CD14-positive monocyte (primary cell): ENCODE measurements at regions not wholly inside any gene's neighbourhood (a gene's known extent, or its start where the extent isn't known, plus 50 kb on each side); places are given as distances from the start of the nearest gene placed in this dataset.
"Not testable (repeated sequence)": the region's sequence is repeated elsewhere in the genome, so short reads cannot be mapped to it uniquely, and the experiment has no call there.

Source experiments
- DNase-seq, 3 donors: peaks; one replicate each; pipeline ENCODE4 v3.0.0-alpha.2; 2011 to 2022
- H2AFZ ChIP-seq: 2 replicates; pipeline ENCODE4 v1.6.0; 2012; ENCODE audit warnings: mild to moderate bottlenecking, low read depth, low read length, inconsistent platforms; ENCODE audit not compliant: insufficient read depth, poor library complexity, severe bottlenecking
- H3K27ac ChIP-seq, 2 donors: 1 replicate in 1 of 2; 2 replicates in 1 of 2; pipeline ENCODE4 v1.5.1; 2012 to 2013; ENCODE audit warnings: low read length in 2 of 2, control low read depth in 1 of 2, inconsistent platforms in 1 of 2, low read depth in 1 of 2, mild to moderate bottlenecking in 1 of 2
- H3K27me3 ChIP-seq, 2 donors: one replicate each; pipeline versions ENCODE4 v1.6.0 to v1.6.1; 2011 to 2013; ENCODE audit warnings: low read length in 2 of 2; ENCODE audit not compliant: control insufficient read depth in 2 of 2, insufficient read depth in 2 of 2
- H3K36me3 ChIP-seq, 2 donors: replicated peaks in 1 of 2; 1 replicate in 1 of 2; 2 replicates in 1 of 2; pipeline versions ENCODE4 v1.5.1 to v1.6.1; 2012 to 2013; ENCODE audit warnings: low read length in 2 of 2, control low read depth in 1 of 2, inconsistent platforms in 1 of 2, mild to moderate bottlenecking in 1 of 2; ENCODE audit not compliant: insufficient read depth in 2 of 2, control insufficient read depth in 1 of 2
- H3K4me1 ChIP-seq, 2 donors: 1 replicate in 1 of 2; 2 replicates in 1 of 2; pipeline versions ENCODE4 v1.5.1 to v1.6.1; 2012 to 2013; ENCODE audit warnings: low read length in 2 of 2, control low read depth in 1 of 2, inconsistent platforms in 1 of 2, mild to moderate bottlenecking in 1 of 2, moderate library complexity in 1 of 2; ENCODE audit not compliant: insufficient read depth in 2 of 2, control insufficient read depth in 1 of 2
- H3K4me2 ChIP-seq: replicated peaks from 2 replicates; pipeline ENCODE3; 2012; ENCODE audit warnings: low read length, moderate library complexity, mild to moderate bottlenecking; ENCODE audit not compliant: poor library complexity, severe bottlenecking; ENCODE audit errors: extremely low read depth
- H3K4me3 ChIP-seq, 3 experiments: fragments of 200-600 bp in 1 of 3; sonication (generic) in 1 of 3; replicated peaks in 1 of 3; 1 replicate in 2 of 3; 2 replicates in 1 of 3; pipeline ENCODE4 v1.5.1; 2011 to 2013; ENCODE audit warnings: low read length in 3 of 3, mild to moderate bottlenecking in 3 of 3, control low read depth in 2 of 3, low read depth in 2 of 3, inconsistent platforms in 1 of 3, moderate library complexity in 1 of 3
- H3K79me2 ChIP-seq: 2 replicates; pipeline ENCODE4 v1.6.0; 2012; ENCODE audit warnings: mild to moderate bottlenecking, control low read depth, inconsistent platforms, low read length, moderate library complexity; ENCODE audit not compliant: insufficient read depth
- H3K9ac ChIP-seq: 2 replicates; pipeline ENCODE4 v1.6.0; 2017; ENCODE audit warnings: low read length, mild to moderate bottlenecking; ENCODE audit not compliant: insufficient read depth, poor library complexity, severe bottlenecking
- H3K9me3 ChIP-seq, 2 donors: replicated peaks in 1 of 2; 1 replicate in 1 of 2; 2 replicates in 1 of 2; pipeline versions ENCODE4 v1.5.1 to v1.6.1; 2012 to 2013; ENCODE audit warnings: low read length in 2 of 2, control low read depth in 1 of 2; ENCODE audit not compliant: control insufficient read depth in 1 of 2, insufficient read depth in 1 of 2
- H4K20me1 ChIP-seq: 2 replicates; pipeline ENCODE4 v1.6.0; 2012; ENCODE audit warnings: mild to moderate bottlenecking, low read length, control low read depth, moderate library complexity; ENCODE audit not compliant: insufficient read depth
- H3K27ac Mint-ChIP-seq, 7 donors: one replicate each; pipeline ENCODE4 v1.8.0; 2020; ENCODE audit warnings: mild to moderate bottlenecking in 7 of 7, mixed read lengths in 7 of 7, moderate library complexity in 6 of 7, inconsistent platforms in 2 of 7
- H3K27me3 Mint-ChIP-seq, 3 donors: one replicate each; pipeline ENCODE4 v1.8.0; 2021 to 2022; ENCODE audit warnings: low read depth in 3 of 3, mild to moderate bottlenecking in 3 of 3, mixed read lengths in 3 of 3, moderate library complexity in 3 of 3, inconsistent platforms in 1 of 3
- H3K36me3 Mint-ChIP-seq, 2 donors: one replicate each; pipeline ENCODE4 v1.8.0; 2020; ENCODE audit warnings: mixed read lengths in 2 of 2, inconsistent platforms in 1 of 2, mild to moderate bottlenecking in 1 of 2
- H3K4me1 Mint-ChIP-seq: one replicate; pipeline ENCODE4 v1.8.0; 2020; ENCODE audit warnings: mild to moderate bottlenecking, mixed read lengths
- H3K4me3 Mint-ChIP-seq, 2 donors: one replicate each; pipeline ENCODE4 v1.8.0; 2020; ENCODE audit warnings: mild to moderate bottlenecking in 2 of 2, mixed read lengths in 2 of 2, moderate library complexity in 1 of 2
- H3K9me3 Mint-ChIP-seq, 7 donors: one replicate each; pipeline ENCODE4 v1.8.0; 2020 to 2022; ENCODE audit warnings: mixed read lengths in 7 of 7, mild to moderate bottlenecking in 6 of 7, moderate library complexity in 6 of 7, inconsistent platforms in 2 of 7
- CTCF ChIP-seq: fragments of 200-600 bp; IDR thresholded peaks from one replicate; pipeline ENCODE4 v1.8.0; 2022; ENCODE audit warnings: antibody characterized with exemption, mild to moderate bottlenecking
- WGBS: methylation state at CpG from one replicate; pipeline ENCODE4 v1.1.5; 2013; ENCODE audit warnings: missing lambda C conversion rate; ENCODE audit not compliant: insufficient coverage; 5-methylcytosine and 5-hydroxymethylcytosine counted together
- intact Hi-C, 2 donors: fragments of 100-400 bp; cut with micrococcal nuclease; formaldehyde crosslinking; loops; one replicate each; pipeline versions ENCODE4 v1.15.0 to v1.15.1; 2023

GRCh38 chr2:186348200-186348599 lies 137.9 kb upstream of the ZC3H15 start:
- H3K9me3 ChIP-seq: peaks cover 2 to 4% of the 10 kb centered on the region in 2 donors
- Mint-ChIP-seq H3K9me3 (peaks cover 2 to 9% (median 4%) of the 10 kb centered on the region in 7 donors), H3K27me3 (no peaks in the 10 kb centered on the region), H3K4me3 (no peak overlapping the region), H3K27ac (no peak overlapping the region), H3K36me3 (peaks cover 0 to 3% of the 10 kb centered on the region in 2 donors), H3K4me1 (peaks cover 10% of the 10 kb centered on the region)
- TF ChIP-seq CTCF: no peak
- no peaks in the 10 kb centered on the region for H4K20me1 ChIP-seq
- intact Hi-C loops: no loop called here
- H2AFZ ChIP-seq: no peak overlapping the region
- H3K9ac ChIP-seq: no peak overlapping the region
- H3K36me3 ChIP-seq: no peaks in the 10 kb centered on the region
- WGBS: no CpG with 5 or more reads among the region's 1 CpG
- H3K27ac ChIP-seq: no peak overlapping the region
- no peaks in the 10 kb centered on the region for H3K4me1 ChIP-seq
- H3K79me2 ChIP-seq: no peaks in the 10 kb centered on the region
- no peak for DNase-seq
- no peaks in the 10 kb centered on the region for H3K27me3 ChIP-seq
- H3K4me3 ChIP-seq: no peak overlapping the region
- H3K4me2 ChIP-seq: no peak overlapping the region

- WGBS: 0% methylated on average over 1 of the region's 2 CpGs
- H3K27me3 Mint-ChIP-seq: no peaks in the 10 kb centered on the region
Observed at GRCh38 chr2:186349508-186349907, 136.6 kb upstream of the ZC3H15 start.

GRCh38 chr2:186354160-186354559 lies 131.9 kb upstream of the ZC3H15 start:
- DNase-seq, H3K4me3 ChIP-seq, intact Hi-C loops, H3K27me3 Mint-ChIP-seq, H3K4me1 Mint-ChIP-seq, H3K79me2 ChIP-seq, H3K4me1 ChIP-seq, H3K36me3 ChIP-seq, H4K20me1 ChIP-seq, H3K9ac ChIP-seq, H3K4me3 Mint-ChIP-seq, H3K27ac Mint-ChIP-seq, H3K36me3 Mint-ChIP-seq, H2AFZ ChIP-seq, H3K27ac ChIP-seq, H3K27me3 ChIP-seq, H3K4me2 ChIP-seq: not testable (repeated sequence)
- H3K9me3 Mint-ChIP-seq: peaks cover 6 to 17% (median 12%) of the 10 kb centered on the region in 7 donors
- WGBS: 90% methylated on average over 2 of the region's 3 CpGs
- peaks cover 12 to 14% of the 10 kb centered on the region in 2 donors for H3K9me3 ChIP-seq

More at GRCh38 chr2:186349508-186349907, 136.6 kb upstream of the ZC3H15 start:
- no peak overlapping the region for H3K9ac ChIP-seq
- no peak for DNase-seq
- no peaks in the 10 kb centered on the region for H3K4me1 ChIP-seq
- Mint-ChIP-seq H3K4me3 (no peak overlapping the region), H3K27ac (no peak overlapping the region), H3K4me1 (peaks cover 10% of the 10 kb centered on the region), H3K36me3 (no peaks in the 10 kb centered on the region), H3K9me3 (peaks cover 6 to 13% (median 9%) of the 10 kb centered on the region in 7 donors)
- TF ChIP-seq CTCF: no peak
- no peak overlapping the region for H3K27ac ChIP-seq
- no peak overlapping the region for H2AFZ ChIP-seq
- H4K20me1 ChIP-seq: no peaks in the 10 kb centered on the region
- intact Hi-C loops: no loop called here
- H3K9me3 ChIP-seq: peaks cover 12 to 14% of the 10 kb centered on the region in 2 donors
- H3K4me2 ChIP-seq: no peak overlapping the region
- no peaks in the 10 kb centered on the region for H3K27me3 ChIP-seq
- no peaks in the 10 kb centered on the region for H3K36me3 ChIP-seq
- H3K79me2 ChIP-seq: no peaks in the 10 kb centered on the region
- H3K4me3 ChIP-seq: no peak overlapping the region
